ENCODE measurements at regions not wholly inside any gene's neighbourhood (a gene's known extent, or its start where the extent isn't known, plus 50 kb on each side); places are given as distances from the start of the nearest gene placed in this dataset.

- TF ChIP-seq CTCF (IDR thresholded peaks at IDR 0.05): no peak
- TF ChIP-seq POLR2A (IDR thresholded peaks at IDR 0.05): no peak
These were observed 911.8 kb downstream of the EPHA7 start for GRCh38 chr6:92507552-92507951.

Data from breast epithelium (tissue), 3 donors.